ENCODE measurements at regions not wholly inside any gene's neighbourhood (a gene's known extent, or its start where the extent isn't known, plus 50 kb on each side); places are given as distances from the start of the nearest gene placed in this dataset.

DNA sequence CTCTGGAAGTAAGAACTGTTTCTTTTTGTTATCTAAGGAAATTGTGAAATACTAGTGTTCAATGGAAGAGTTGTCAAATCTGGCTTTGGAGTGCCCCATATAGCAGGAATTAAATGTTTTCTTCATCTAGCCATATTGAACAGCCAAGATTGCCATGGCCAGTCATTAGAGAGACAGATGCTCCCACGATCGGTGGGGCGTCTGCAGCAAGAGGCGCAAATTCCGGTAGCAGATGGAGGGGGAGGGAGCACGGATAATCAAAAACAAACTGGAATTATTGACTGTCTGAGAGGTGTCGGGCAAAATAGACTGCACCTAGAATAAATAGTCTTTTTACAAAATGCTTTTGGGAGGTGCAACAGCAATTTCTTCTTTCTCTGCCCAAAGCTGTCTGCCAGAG is 139.1 kb upstream of the FSTL4 start:
- no peak for TF ChIP-seq CTCF (optimal IDR thresholded peaks at IDR 0.05 in 1 of 3, IDR thresholded peaks at IDR 0.05 in 1 of 3, conservative IDR thresholded peaks at IDR 0.05 in 1 of 3; ENCODE audit: extremely low read depth in 1 of 3, insufficient read depth in 2 of 3, low read length in 3 of 3)
- TF ChIP-seq EZH2 (IDR thresholded peaks at IDR 0.05; ENCODE audit: low read length): no peak
